Neural cell (in vitro differentiated cells): ENCODE measurements at regions not wholly inside any gene's neighbourhood (a gene's known extent, or its start where the extent isn't known, plus 50 kb on each side); places are given as distances from the start of the nearest gene placed in this dataset.

Source experiments
- H2AFZ ChIP-seq: fragments of 200-600, 300-800 bp; sonication (generic), shearing (Covaris generic); 2 replicates; pipeline ENCODE4 v1.6.0; 2014; ENCODE audit warnings: low read depth, mild to moderate bottlenecking, antibody characterized with exemption, low read length, moderate library complexity
- H3F3A ChIP-seq: fragments of 200-600 bp; shearing (Covaris generic); 2 replicates; pipeline ENCODE4 v1.6.1; 2016; ENCODE audit warnings: mild to moderate bottlenecking, moderate library complexity, mixed read lengths, antibody characterized with exemption, low read length; ENCODE audit not compliant: insufficient read depth, poor library complexity, severe bottlenecking
- H3K27ac ChIP-seq: fragments of 200-600, 300-800 bp; sonication (generic), shearing (Covaris generic); 2 replicates; pipeline ENCODE4 v1.5.1; 2014; ENCODE audit warnings: mild to moderate bottlenecking, low read length, moderate library complexity
- H3K27me3 ChIP-seq: fragments of 300-800, 200-600 bp; sonication (generic), shearing (Covaris generic); 2 replicates; pipeline ENCODE4 v1.6.0; 2014; ENCODE audit warnings: mild to moderate bottlenecking, low read depth, low read length, moderate library complexity; ENCODE audit not compliant: insufficient read depth
- H3K36me3 ChIP-seq: fragments of 300-800, 200-600 bp; sonication (generic), shearing (Covaris generic); 2 replicates; pipeline ENCODE4 v1.5.1; 2014; ENCODE audit warnings: mild to moderate bottlenecking, antibody characterized with exemption, low read length, moderate library complexity; ENCODE audit not compliant: insufficient read depth
- H3K4me2 ChIP-seq: fragments of 300-800, 200-600 bp; sonication (generic), shearing (Covaris generic); 2 replicates; pipeline ENCODE4 v1.6.0; 2014; ENCODE audit warnings: mild to moderate bottlenecking, low read length
- H3K4me3 ChIP-seq: fragments of 300-800, 200-600 bp; sonication (generic), shearing (Covaris generic); 2 replicates; pipeline ENCODE4 v1.5.1; 2014; ENCODE audit warnings: mild to moderate bottlenecking, low read length, moderate library complexity
- H3K79me2 ChIP-seq: fragments of 200-600 bp; shearing (Covaris generic); replicated peaks from 2 replicates; pipeline ENCODE4 v1.6.0; 2014; ENCODE audit warnings: mild to moderate bottlenecking, low read length, moderate library complexity; ENCODE audit not compliant: insufficient read depth
- H3K9ac ChIP-seq: fragments of 300-800, 200-600 bp; sonication (generic), shearing (Covaris generic); 2 replicates; pipeline ENCODE4 v1.6.1; 2016; ENCODE audit warnings: mild to moderate bottlenecking, low read length, mixed read lengths
- H3K9me2 ChIP-seq: fragments of 200-600 bp; shearing (Covaris generic); 2 replicates; pipeline ENCODE4 v1.6.1; 2016; ENCODE audit warnings: mild to moderate bottlenecking, low read length, mixed read lengths; ENCODE audit not compliant: insufficient read depth
- H3K9me3 ChIP-seq: fragments of 200-600, 300-800 bp; sonication (generic), shearing (Covaris generic); 2 replicates; pipeline ENCODE4 v1.6.1; 2016; ENCODE audit warnings: mild to moderate bottlenecking, mixed run types, low read length, moderate library complexity, mixed read lengths
- H4K20me1 ChIP-seq: fragments of 200-600 bp; shearing (Covaris generic); 2 replicates; pipeline ENCODE4 v1.6.1; 2016; ENCODE audit warnings: mild to moderate bottlenecking, mixed run types; ENCODE audit not compliant: insufficient read depth
- CTCF ChIP-seq: fragments of 450-650 bp; IDR thresholded peaks from 2 replicates; pipeline ENCODE4 v1.5.1; 2014; ENCODE audit warnings: antibody characterized with exemption, mild to moderate bottlenecking, moderate library complexity; ENCODE audit not compliant: poor library complexity, severe bottlenecking
- EP300 ChIP-seq: fragments of 450-650 bp; conservative IDR thresholded peaks from 2 replicates; pipeline ENCODE4 v1.6.1; 2014; ENCODE audit warnings: antibody characterized with exemption, mild to moderate bottlenecking, moderate library complexity; ENCODE audit not compliant: poor library complexity, severe bottlenecking
- EZH2 ChIP-seq: fragments of 200-600, 300-800 bp; shearing (Covaris generic), sonication (generic); IDR thresholded peaks from 2 replicates; pipeline ENCODE4 v1.6.1; 2014; ENCODE audit warnings: antibody characterized with exemption, low read length, borderline replicate concordance, mild to moderate bottlenecking; ENCODE audit not compliant: insufficient read depth, poor library complexity, severe bottlenecking
- MXI1 ChIP-seq: fragments of 450-650 bp; conservative IDR thresholded peaks from 2 replicates; pipeline ENCODE4 v1.6.1; 2014; ENCODE audit warnings: antibody characterized with exemption, mild to moderate bottlenecking; ENCODE audit not compliant: poor library complexity, severe bottlenecking
- POLR2AphosphoS5 ChIP-seq: IDR thresholded peaks from 2 replicates; pipeline ENCODE4 v1.6.1; 2012
- RAD21 ChIP-seq: fragments of 450-650 bp; conservative IDR thresholded peaks from 2 replicates; pipeline ENCODE4 v1.6.1; 2014; ENCODE audit warnings: antibody characterized with exemption, mild to moderate bottlenecking, moderate library complexity
- SMC3 ChIP-seq: fragments of 450-650 bp; conservative IDR thresholded peaks from 2 replicates; pipeline ENCODE4 v1.6.1; 2014; ENCODE audit warnings: antibody characterized with exemption, mild to moderate bottlenecking, moderate library complexity; ENCODE audit not compliant: poor library complexity
- TAF1 ChIP-seq: IDR thresholded peaks from 2 replicates; pipeline ENCODE4 v1.6.1; 2012; ENCODE audit warnings: low read depth
- TF ChIP-seq, protein P1 (sequence below): IDR thresholded peaks from 2 replicates; pipeline ENCODE4 v1.6.1; 2012; ENCODE audit warnings: borderline replicate concordance

DNA sequence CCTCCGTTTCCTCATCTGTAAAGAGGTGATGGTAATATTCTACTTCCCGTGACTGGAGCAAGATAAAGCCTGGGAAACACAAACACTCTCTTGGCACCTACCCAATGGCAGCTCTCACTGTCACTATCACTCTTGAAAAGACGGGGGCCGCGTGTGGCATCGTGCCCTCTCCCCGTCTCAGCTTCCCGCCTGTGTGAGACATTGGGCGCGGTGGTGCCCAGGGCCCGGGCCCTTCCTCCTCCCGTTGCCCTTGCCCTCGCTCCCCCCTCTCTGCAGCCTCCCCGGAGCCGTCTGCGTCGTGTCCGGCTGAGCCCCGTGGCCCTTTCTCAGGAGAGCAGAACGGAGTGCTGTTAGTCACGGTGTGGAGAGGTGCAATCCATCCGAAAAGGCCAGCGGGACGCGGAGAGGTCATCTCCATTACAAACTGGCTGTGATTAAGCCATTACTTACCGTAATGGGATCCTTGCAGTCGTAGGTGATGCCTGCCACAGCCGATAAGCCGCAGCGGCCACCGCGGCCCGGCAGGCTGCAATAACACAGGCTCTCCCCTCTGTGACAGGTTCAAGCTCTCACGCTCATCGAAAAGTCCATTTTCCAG is 156.4 kb upstream of the ZC3H12A start:
- Histone ChIP-seq H3K79me2 (no peaks in the 10 kb centered on the region), H3K9me2 (no peaks in the 10 kb centered on the region), H3K4me2 (no peak overlapping the region), H3K9ac (no peak overlapping the region), H2AFZ (no peak overlapping the region), H4K20me1 (no peaks in the 10 kb centered on the region), H3K36me3 (no peaks in the 10 kb centered on the region), H3K27ac (no peak overlapping the region), H3K9me3 (no peaks in the 10 kb centered on the region), H3F3A (no peaks in the 10 kb centered on the region), H3K27me3 (peaks cover 5% of the 10 kb centered on the region), H3K4me3 (no peak overlapping the region)
- TF ChIP-seq TAF1 (no peak), MXI1 (no peak), EP300 (no peak), RAD21 (no peak), EZH2 (no peak), CTCF (no peak), POLR2AphosphoS5 (no peak), SMC3 (no peak)
- TF ChIP-seq, protein P1, sequence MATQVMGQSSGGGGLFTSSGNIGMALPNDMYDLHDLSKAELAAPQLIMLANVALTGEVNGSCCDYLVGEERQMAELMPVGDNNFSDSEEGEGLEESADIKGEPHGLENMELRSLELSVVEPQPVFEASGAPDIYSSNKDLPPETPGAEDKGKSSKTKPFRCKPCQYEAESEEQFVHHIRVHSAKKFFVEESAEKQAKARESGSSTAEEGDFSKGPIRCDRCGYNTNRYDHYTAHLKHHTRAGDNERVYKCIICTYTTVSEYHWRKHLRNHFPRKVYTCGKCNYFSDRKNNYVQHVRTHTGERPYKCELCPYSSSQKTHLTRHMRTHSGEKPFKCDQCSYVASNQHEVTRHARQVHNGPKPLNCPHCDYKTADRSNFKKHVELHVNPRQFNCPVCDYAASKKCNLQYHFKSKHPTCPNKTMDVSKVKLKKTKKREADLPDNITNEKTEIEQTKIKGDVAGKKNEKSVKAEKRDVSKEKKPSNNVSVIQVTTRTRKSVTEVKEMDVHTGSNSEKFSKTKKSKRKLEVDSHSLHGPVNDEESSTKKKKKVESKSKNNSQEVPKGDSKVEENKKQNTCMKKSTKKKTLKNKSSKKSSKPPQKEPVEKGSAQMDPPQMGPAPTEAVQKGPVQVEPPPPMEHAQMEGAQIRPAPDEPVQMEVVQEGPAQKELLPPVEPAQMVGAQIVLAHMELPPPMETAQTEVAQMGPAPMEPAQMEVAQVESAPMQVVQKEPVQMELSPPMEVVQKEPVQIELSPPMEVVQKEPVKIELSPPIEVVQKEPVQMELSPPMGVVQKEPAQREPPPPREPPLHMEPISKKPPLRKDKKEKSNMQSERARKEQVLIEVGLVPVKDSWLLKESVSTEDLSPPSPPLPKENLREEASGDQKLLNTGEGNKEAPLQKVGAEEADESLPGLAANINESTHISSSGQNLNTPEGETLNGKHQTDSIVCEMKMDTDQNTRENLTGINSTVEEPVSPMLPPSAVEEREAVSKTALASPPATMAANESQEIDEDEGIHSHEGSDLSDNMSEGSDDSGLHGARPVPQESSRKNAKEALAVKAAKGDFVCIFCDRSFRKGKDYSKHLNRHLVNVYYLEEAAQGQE: no peak

DNA sequence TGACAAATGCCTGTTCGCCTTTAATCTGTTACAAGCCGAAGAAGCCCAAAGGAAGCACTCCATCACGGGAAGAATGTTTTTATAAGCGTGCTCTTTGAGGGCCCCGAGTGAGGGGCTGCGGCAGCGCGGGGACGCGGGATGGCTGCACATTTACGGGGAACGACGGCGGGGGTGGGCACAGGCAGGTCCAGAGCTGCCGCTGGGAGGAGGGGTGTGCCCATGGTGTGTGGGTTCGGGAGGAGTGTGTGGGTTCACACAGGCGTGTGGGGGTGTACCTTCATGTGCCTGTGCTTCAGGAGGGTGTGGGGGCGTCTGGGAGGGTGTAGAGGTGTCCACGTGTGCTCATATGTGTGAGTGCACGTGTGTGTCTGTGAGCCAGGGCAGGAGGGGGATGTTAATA is 155.9 kb upstream of the ZC3H12A start:
- no peaks in the 10 kb centered on the region for H4K20me1 ChIP-seq
- H3K79me2 ChIP-seq: no peaks in the 10 kb centered on the region
- H3K27me3 ChIP-seq: peaks cover 5% of the 10 kb centered on the region
- no peak overlapping the region for H2AFZ ChIP-seq
- TF ChIP-seq EP300: no peak
- no peak for TF ChIP-seq EZH2
- no peak for TF ChIP-seq CTCF
- no peak for TF ChIP-seq SMC3
- no peak for TF ChIP-seq POLR2AphosphoS5
- TF ChIP-seq TAF1: no peak
- no peak overlapping the region for H3K4me2 ChIP-seq
- H3K9me3 ChIP-seq: no peaks in the 10 kb centered on the region
- no peak overlapping the region for H3K27ac ChIP-seq
- no peaks in the 10 kb centered on the region for H3K36me3 ChIP-seq
- no peak overlapping the region for H3K4me3 ChIP-seq
- no peaks in the 10 kb centered on the region for H3K9me2 ChIP-seq
- H3F3A ChIP-seq: no peaks in the 10 kb centered on the region
- no peak overlapping the region for H3K9ac ChIP-seq
